ENCODE measurements at regions not wholly inside any gene's neighbourhood (a gene's known extent, or its start where the extent isn't known, plus 50 kb on each side); places are given as distances from the start of the nearest gene placed in this dataset.

GRCh38 chr6:155676346-155676745 is 220.7 kb upstream of the NOX3 start:
- Histone ChIP-seq H3K9me1 (ENCODE audit: insufficient read depth, low read length) (no peaks in the 10 kb centered on the region), H2BK5ac (ENCODE audit: low read depth, low read length, poor library complexity, severe bottlenecking) (no peak overlapping the region), H3K79me1 (ENCODE audit: low read depth in 1 of 2, low read length in 2 of 2) (no peaks in the 10 kb centered on the region), H2AFZ (replicated peaks; ENCODE audit: low read length, poor library complexity) (no peak overlapping the region), H4K91ac (ENCODE audit: insufficient read depth, low read depth, low read length) (no peak overlapping the region), H3K27me3 (ENCODE audit: control insufficient read depth, insufficient read depth, low read length) (no peaks in the 10 kb centered on the region), H3K18ac (ENCODE audit: low read depth, low read length) (peak overlapping the region; percentile 2; the same call in 1 of the 2 replicates), H2AK5ac (ENCODE audit: low read depth, low read length) (no peak overlapping the region), H4K20me1 (ENCODE audit: insufficient read depth, low read length) (no peaks in the 10 kb centered on the region), H3K9me3 (ENCODE audit: control insufficient read depth, insufficient read depth, low read length) (no peaks in the 10 kb centered on the region), H3K4me1 (ENCODE audit: control insufficient read depth, insufficient read depth, low read length) (peaks cover 8% of the 10 kb centered on the region), H3K36me3 (ENCODE audit: control insufficient read depth, insufficient read depth, low read length) (no peaks in the 10 kb centered on the region), H4K5ac (ENCODE audit: low read depth, low read length) (peak overlapping the region; percentile 54; the same call in 1 of the 2 replicates), H3K56ac (ENCODE audit: extremely low read depth, insufficient read depth, low read length) (no peak overlapping the region), H3K9ac (ENCODE audit: low read depth, low read length) (no peak overlapping the region), H2BK120ac (ENCODE audit: low read depth, low read length) (no peak overlapping the region), H3K4ac (ENCODE audit: low read depth, low read length) (no peak overlapping the region), H3K14ac (replicated peaks; ENCODE audit: low read depth, low read length) (no peak overlapping the region), H3K4me2 (ENCODE audit: low read depth, low read length) (no peak overlapping the region), H3K23ac (ENCODE audit: low read depth, low read length) (no peak overlapping the region), H4K8ac (ENCODE audit: low read depth in 2 of 2, low read length in 2 of 2) (no peak overlapping the region), H3K27ac (ENCODE audit: insufficient read depth, low read length) (no peak overlapping the region), H3K4me3 (ENCODE audit: insufficient read depth, low read depth, low read length) (no peak overlapping the region), H2BK20ac (ENCODE audit: low read depth, low read length) (no peak overlapping the region), H2BK15ac (ENCODE audit: low read depth, low read length) (no peak overlapping the region), H2AK9ac (replicated peaks; ENCODE audit: low read depth, low read length, poor library complexity) (no peak overlapping the region)
- POLR2A ChIA-PET (ENCODE audit: unreplicated experiment): no interaction called here
- in situ Hi-C loops (cut with MboI; ENCODE audit: low sequenced_read_pairs) (no loop called here), intact Hi-C loops (cut with micrococcal nuclease) (no loop called here), dilution Hi-C loops (cut with HindIII; ENCODE audit: low sequenced_read_pairs, unreplicated experiment) (no loop called here)
- no peak for ATAC-seq (ENCODE audit: low read depth)
- no peak for TF ChIP-seq MAFK (IDR thresholded peaks at IDR 0.05; ENCODE audit: low read depth, low read length)
- TF ChIP-seq CHD1 (IDR thresholded peaks at IDR 0.05; ENCODE audit: low read depth, low read length): no peak
- no peak for TF ChIP-seq USF2 (IDR thresholded peaks at IDR 0.05; ENCODE audit: low read depth, low read length)
- no peak for TF ChIP-seq MXI1 (IDR thresholded peaks at IDR 0.05; ENCODE audit: borderline replicate concordance, low read depth, low read length)
- TF ChIP-seq FOS (IDR thresholded peaks at IDR 0.05; ENCODE audit: low read depth, low read length): no peak
- TF ChIP-seq POLR2A (IDR thresholded peaks at IDR 0.05; ENCODE audit: low read depth, low read length): no peak
- no peak for TF ChIP-seq CTCF (conservative IDR thresholded peaks at IDR 0.05; ENCODE audit: low read depth, low read length)
- CTCF ChIA-PET: no interaction called here
- 100% methylated on average over 1 of the region's 2 CpGs; no CpG with 5 or more reads in 1 of the 2 experiments for WGBS, 2 experiments (ENCODE audit: extremely low coverage in 2 of 2, insufficient read length in 1 of 2)
- DNase-seq: no peak
- no TSS peak for BruUV-seq (replicated peaks)
